Stimulated activated CD4-positive, alpha-beta T cell treated with anti-CD3 and anti-CD28 coated beads, TNF-alpha, amount 100 ng/mL, for 24 hours (primary cell): ENCODE measurements at regions not wholly inside any gene's neighbourhood (a gene's known extent, or its start where the extent isn't known, plus 50 kb on each side); places are given as distances from the start of the nearest gene placed in this dataset.

Source experiments
- DNase-seq, 3 experiments: peaks; one replicate each; pipeline ENCODE4 v3.0.0-alpha.2; 2020; ENCODE audit warnings: low read depth in 3 of 3

DNA sequence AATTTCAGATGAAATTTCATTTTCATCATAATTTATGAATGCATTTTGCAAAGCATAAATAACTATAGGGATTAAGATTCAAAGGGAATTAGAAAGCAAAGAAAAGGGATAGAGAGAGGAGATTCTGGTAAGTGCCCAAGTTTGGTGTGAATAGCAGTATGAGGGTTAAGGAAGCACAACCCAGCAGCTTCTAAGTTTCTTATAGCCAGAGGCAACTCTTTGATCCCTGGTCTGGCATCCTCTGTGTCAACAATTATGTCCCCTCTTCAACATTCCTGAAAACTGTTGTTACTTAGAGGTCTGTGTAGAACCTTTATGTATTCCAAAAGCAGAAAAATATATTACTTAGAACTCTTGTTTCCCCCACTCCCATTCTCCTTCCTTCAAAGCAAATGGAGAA is 171.6 kb upstream of the SATB2 start:
- no peak for DNase-seq

DNA sequence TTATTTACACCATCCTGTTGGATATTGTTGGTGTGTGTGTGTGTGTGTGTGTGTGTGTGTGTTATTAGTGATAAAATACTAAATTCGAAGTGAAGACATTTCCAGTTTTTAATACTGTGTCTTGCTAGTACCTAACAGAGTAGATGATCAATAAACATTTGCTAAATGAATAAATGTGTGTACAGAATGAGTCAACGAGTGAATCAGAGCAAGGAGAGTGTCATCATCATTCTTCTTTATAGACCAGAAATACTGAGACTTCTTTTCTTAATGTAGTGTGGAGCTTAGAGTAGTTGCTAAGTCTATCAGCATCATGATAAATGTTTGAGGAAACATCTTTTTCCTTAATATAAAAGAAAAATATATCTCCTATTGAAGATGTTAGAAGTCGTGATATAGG is 169.7 kb upstream of the SATB2 start:
- DNase-seq: no peak

DNA sequence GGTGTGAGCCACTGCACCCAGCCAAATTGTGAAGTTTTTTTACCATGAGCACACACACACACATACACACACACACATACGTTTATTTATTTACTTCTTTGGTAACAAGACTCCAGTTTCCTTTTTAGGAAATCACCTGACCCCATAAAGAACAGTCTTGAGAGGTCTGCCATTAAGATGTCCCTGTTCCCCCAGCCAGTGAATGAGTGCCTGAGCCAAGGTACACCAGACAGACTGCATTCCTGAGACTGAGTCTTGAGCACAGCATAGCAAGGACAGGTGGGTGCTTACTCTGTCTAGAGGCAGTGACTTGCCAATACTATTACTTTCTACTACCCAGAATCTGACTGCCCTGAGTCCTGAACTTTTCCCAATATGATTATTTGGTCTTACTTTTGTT is 167.2 kb upstream of the SATB2 start:
- DNase-seq: no peak

DNA sequence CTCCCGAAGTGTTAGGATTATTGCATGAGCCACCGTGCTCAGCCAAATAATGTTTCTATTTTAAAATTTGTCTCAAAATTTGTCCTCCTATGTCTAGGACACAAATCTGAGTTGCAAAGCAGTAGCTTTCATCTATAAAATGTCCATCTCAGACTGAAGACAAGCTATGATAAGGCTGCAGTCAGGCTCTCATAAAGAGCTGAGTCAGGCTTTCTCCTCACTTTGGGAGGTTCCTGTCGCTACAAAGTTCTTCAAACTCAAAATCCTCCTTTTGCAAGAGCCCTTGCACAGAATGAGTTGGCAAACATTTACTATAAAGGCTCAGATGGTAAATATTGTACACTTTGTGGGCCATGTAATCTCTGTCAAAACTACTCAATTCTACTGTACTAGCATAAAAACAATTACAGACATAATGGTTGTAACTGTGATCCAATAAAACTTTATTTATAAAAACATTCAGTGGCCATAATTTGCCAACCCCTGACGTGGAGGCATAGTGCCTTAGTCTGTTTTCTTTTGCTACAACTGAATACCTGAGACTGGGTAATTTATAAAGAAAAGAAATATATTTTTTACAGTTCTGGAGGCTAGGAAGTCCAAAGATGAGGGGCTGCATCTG is 154.9 kb upstream of the SATB2 start:
- no peak for DNase-seq

DNA sequence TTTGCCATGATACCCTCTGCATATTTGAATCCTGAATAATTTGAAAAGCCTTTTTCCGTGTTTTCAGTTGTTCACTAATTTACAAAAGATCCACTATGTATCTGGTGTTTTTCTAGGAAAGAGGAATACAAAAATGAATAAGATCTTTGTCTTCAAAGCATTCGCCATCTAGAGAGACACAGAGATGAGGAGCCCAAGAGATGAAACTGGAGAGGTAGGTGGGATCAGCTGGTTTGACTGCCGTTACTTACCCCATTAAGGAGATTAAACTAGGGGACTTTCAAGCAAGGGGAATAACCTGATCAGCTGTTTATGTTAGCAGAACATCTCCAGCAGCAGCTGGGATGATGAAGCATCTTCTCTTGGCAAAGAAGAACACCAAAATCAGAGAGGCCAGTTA is 150.2 kb upstream of the SATB2 start:
- DNase-seq: no peak

DNA sequence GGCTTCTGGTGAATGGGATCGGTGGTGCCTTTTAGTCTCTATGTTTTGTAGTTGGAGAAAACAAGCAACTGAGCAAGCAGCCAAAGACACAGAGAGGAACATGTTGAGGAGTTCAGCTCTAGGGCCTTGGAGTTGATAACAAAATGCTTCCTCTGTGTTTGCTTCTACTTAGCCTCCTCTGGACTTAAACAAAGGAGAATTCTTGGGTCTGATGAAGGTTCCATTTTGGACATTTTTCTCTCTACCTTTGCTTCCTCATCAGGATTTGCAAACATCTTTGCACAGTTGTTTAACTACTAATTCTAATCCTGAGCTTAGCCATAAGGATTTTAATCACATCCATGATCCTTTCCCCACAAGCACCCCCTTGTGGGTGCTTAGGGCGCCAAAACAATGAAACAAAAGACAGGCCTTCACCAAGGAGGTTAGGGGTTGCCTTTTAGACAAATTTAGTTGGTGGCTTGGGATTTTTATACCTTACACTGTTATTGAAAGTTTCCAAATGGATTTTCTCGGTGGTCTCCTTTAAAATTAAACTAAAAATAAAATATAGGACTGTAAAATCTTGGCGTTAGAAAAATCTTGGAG is 148.5 kb upstream of the SATB2 start:
- DNase-seq: no peak

DNA sequence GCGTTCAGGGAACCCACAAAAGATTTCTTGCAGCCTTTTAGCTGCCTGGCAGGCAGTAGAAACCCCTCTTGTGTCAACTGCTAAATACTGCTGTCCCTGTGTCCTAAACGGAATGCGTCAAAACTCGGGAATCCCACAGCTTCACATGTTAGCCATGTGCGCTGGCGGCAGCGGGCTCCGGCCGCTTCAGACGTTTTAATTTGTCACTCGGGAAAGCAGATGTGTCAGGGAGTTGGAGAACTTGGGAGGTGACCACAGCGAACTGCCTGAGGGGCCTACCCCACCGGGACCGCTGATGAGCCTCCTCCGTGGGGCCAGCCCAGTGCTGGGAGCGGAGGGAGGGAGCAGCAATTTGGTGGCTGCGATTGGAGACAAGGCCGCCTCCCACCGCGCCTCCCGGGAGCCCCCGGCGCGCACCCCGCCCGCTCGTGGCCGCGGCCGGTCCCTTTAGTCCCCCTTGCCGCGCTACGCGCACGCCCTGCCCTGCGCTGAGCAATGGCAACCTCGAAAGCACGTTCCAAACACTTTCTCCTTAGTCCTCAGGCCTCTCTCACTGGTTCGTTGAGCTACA is 146.1 kb upstream of the SATB2 start:
- DNase-seq: no peak

DNA sequence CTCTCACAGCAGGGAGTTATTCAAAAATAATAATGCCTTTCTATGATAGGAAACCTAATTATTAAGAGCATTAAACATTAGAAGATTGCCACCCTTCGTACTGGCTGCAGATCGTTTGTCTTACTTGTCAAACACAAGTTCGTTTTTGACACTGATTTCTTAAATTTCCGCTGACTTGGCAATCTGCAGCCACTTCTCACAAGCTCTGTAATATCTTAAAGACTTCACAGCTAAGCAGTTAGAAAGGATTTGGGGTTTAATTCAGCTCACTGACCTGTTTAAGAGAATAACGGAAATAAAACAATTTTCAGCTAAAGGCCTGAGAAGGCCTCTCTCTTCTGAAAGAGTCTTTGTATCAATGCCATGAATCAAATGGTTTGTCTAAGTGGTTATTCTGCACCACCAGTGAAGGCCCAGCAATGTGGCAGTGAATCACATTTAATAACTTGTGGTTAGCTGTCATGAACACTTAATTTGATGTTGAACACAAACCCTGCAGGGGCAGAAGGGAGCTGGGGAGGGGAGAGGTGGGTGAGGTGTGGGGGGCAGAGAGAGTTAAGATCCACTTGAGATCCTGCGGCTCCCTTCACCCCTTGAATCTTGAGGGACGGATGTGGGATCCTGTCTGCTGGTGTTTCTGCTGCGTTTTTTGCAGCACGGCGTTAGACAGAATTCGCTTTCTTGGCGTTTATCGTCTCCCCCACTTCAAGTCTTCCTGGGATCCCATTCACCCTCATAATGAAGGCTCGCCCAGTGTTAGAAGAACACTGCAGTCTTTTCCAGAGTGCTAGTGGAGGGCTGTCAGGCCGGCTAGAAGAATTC is 145.4 kb upstream of the SATB2 start:
- DNase-seq: no peak

DNA sequence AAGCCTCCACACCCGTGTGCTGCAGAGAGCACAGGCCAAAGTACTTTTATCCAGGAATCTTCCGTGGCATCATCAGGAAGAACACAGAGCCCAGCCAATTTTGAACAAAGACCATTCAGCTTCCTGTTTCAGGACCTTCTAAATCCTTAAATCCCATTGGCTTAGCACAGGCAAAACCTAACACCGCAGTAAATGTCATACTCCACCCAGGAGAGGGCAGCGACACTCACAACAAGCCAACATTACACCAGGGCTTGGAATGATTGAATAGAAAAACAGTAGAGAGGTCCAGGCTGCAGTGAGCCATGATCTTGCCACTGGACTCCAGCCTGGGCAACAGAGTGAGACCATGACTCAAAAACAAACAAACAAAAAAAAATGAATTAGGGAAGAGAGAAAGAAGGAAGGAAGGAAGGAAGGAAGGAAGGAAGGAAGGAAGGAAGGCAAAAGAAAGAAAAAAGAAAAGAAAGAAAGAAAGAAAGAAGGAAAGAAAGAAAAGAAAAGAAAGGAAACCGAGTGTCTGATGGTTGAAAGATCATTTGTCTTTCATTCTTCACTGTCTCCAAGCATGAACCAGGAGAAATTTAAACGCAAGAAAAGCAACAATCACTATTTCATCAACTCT is 144.6 kb upstream of the SATB2 start:
- DNase-seq: no peak

DNA sequence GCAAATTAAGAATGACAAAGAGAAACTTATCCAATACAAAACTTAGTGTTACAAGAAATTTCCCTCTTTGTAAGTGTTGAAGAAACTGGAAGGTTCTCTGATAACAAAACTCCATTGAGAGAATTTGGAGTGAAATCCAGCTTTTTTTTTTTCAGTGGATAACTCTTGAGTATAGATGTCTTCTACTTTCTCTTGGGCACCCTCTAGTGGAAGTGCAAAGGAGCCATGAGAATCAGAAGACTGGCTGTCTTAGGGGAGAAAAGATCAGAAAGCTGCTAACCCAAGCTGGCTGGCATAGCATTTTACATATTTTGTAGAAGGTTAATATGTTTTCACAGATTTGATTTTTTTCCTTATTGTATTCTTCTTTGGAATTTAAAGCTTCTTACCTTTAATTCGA is 138.8 kb upstream of the SATB2 start:
- no peak for DNase-seq

DNA sequence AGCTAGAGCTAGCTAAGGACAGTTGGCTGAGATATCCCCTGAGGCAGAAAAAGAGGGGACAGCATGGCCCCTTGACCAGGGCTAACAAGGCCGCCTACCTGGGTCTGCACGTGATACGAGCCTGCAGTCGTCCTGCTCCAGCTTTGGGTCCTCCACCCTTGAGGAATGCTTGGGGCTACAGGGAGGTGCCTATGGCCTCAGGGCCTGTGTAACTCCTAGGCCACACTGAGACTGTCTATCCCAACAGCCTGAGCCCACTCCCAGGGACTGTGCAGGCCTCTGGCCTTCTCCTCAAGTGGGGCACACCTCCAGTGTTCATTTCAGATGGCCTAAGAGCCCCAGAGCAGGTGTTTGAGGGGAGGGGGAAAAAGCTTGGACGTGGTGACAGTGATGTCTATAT is 136.7 kb upstream of the SATB2 start:
- DNase-seq: no peak

DNA sequence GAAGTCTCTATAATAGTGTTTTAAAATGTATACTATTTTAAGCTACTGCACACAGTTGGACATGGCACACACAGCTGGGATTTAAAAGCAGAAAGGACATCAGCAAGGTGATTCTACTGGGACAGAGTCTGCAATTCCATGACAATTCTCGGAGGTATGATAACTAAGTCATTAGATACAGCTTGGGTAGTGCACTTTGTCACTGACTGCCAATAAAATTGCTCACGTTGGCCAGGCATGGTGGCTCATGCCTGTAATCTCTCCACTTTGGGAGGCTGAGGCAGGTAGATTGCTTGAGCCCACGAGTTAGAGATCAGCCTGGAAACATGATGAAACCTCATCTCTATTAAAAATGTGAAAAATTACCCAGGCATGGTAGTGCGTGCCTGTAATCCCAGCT is 134.1 kb upstream of the SATB2 start:
- no peak for DNase-seq

DNA sequence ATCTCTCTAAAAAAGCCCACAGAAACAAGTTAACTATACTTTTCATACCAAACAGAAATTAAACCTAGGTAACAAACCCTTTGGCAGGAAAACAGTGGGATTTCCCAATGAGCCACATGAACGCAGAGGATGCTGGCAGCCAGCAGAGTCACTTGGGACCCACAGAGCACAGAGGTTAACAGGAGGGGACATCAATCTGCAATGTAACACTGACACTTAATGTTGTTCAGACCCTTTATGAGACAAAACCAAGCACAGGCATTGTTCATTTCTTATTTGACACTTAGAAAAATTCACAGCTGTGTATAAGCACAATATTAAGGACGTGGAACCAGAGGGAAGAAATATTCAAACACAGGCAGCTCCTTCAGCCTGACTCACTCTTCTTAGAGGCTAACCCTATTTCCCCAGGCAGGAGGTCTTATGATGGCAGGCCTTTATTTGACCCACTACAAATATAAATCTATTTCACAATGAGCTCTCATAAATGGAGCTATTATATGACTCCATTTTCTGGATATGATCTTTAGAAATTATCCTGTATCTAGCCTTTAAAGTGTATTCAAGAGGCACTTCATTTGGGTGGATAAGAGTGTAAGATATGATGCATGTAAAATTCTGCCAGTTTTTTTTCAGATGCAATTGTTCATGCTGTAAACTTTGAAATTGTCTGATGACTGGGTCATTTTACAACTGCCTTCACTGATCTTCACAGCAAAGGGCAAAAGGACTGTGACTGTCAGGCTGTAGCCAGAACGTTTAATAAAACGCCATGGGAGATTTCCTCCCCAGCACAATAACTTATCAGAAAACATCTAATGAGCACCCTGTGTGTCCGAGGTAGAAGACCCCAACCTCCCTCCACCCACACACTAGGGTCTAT is 132.8 kb upstream of the SATB2 start:
- DNase-seq: no peak

DNA sequence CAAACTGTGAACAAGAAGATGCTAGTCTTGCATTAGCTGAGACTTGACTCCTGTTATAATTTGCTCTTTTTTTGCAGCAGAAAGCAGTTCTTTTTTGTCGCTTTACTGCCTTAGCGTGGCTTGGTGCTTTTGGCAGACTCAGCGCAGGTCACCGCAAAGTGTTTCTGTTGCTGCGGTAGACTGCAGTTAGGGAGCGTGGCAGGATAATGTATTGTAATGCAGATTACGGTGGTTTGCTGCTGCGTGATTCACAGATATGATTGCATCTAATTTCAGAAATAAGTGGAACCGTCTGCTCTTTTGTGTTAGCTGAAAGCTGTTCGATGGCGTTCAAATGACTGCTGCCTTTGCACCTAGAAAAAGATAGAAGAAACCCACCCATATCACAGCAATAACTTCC is 131.6 kb upstream of the SATB2 start:
- no peak for DNase-seq

DNA sequence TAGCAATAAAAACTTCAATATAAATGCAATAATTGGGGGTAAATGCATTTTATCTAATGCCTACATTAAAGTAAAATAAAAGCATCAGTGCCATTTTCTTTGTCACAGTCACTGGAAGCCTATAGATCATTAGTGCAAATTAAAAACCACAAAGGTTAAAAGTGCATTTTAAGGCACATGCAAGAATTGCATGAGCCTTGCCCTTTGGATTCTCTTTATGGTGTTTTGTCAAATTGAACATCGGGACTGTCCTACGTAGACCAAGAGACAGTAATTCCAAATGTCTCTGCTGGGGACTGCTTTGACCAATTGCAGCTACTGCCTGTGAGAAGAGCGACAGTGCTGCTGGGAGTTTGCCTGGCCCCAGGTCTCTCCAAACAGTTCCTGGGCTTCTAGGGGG is 130.3 kb upstream of the SATB2 start:
- no peak for DNase-seq

DNA sequence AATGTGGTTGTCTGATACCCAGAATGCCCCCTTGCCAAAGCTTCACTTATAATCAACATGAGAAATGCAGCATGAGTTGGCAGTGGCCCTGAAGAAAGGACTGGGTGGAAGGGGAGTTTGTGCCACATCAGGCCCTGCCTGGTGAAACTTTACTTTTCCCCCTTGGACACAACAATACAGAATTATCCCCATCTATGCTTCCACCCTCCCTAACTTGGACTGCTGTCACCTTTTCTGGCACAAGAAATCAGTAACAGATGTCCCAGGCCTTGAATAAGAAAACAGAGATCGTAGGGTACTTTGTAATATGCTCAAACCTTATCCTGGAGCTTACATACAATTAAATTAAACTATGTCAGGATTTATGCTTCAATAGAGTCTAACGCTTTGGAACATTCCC is 128.9 kb upstream of the SATB2 start:
- no peak for DNase-seq

DNA sequence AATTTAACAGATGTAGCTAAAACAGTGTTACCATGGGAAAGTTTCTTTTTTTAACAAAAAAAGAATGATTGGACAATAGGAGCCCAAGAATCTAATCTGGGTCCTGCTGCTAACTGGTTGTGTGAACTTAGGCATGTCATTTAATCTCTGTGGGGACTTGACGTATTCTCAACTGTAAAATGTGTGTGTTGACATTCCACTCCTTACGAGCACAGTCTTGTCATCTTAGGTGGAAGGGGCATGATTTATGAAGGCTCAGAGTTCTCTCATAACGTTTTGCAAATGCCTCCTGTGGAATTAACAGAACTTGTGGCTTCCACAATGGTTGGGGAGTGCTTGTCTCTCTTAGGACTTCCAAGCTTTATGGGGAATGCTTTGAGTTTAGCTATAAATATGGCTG is 125.9 kb upstream of the SATB2 start:
- DNase-seq: no peak

DNA sequence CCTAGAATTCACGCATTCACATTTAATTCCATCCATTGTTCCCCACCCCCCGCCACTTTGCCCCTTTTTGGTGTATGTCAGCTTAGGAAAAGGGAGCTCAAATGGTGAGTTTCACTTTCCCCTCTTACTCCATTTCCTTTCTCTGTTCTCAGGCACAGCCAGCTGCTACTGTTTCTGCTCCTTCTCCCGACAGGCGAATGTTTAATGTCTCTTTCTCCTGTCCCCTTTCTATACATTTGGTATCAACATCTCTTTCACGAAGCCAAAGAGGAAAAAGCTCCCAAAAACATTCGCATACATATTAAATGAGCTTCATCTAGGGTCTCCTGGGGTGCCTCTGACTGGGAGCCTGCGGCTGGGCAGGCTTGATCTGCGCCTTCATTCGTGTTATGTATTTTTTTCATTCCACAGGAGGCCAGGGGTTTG is 124.2 kb upstream of the SATB2 start:
- DNase-seq: no peak

DNA sequence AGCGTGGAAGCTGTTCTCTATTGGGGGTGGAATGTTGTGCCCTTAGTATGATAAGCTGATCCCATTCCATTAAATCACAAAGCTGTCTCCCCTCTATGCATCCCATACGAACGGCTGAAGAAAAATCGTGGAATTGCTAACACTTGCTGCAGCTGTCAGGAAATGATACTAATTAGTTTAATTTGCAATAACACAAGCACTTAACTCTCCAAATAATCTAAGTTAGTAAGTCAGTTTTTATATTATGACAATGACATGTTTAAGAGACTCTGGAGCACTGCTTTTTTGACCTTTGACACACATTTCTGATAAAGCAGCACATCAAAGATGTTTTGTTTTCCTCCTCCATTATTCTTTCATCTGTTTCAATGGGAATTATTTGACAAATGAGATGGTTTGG is 123.7 kb upstream of the SATB2 start:
- DNase-seq: no peak

DNA sequence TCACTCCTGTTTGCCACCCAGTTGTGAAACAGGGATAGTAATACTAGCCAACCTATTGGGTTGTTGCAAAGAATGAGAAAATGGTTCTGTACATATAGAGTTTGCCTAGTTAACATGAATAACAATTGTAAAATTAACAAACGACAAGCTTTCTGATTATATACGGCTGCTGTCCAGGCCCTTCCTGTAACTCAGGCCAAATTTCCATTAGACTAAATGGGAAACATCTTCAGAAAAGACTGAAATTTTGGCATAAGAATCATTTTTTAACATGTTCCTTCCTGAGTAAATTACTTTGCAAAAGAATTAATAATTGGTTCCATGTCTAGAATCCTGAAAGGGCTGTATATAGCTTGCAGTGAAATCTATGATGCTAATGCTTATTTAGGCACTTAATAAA is 117.7 kb upstream of the SATB2 start:
- DNase-seq: no peak

DNA sequence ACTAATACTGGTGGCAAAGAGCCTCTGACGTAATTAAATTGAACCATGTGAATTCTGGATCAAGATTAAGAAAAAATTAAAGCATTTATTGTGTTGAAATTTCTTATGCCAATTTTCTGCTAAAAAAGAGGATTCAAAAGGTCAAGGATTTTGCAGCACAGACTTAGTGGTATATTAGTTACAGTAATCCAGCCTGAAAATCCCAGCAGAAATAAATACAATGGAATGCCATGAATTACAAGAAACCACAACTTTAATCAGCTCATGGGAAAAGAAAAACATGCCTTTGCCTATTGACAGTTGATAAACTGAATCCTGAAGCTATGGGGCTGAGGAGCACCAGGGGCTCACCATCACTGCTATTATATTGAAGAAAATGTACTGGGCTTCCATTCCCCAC is 114.8 kb upstream of the SATB2 start:
- DNase-seq: no peak

DNA sequence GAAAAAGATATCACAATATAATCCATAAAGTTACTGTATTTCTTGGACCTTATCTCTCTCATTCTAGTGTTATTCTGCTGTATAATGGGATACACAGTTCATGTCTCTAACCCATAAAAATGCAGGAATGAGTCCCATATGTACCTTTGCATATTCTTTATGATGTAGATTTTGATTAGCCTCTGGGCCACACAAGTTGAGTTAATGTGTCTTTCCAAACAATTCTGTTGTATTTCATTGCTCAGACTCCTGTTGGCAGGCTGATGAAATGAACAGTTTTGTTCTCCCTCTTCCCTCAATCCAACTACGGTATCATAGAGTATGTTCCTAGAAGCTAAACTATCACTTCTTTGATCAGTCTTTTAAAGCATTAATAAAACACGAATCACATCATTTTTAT is 113.2 kb upstream of the SATB2 start:
- no peak for DNase-seq
